ENCODE measurements at regions not wholly inside any gene's neighbourhood (a gene's known extent, or its start where the extent isn't known, plus 50 kb on each side); places are given as distances from the start of the nearest gene placed in this dataset.
"Not testable (repeated sequence)": the region's sequence is repeated elsewhere in the genome, so short reads cannot be mapped to it uniquely, and the experiment has no call there.

DNA sequence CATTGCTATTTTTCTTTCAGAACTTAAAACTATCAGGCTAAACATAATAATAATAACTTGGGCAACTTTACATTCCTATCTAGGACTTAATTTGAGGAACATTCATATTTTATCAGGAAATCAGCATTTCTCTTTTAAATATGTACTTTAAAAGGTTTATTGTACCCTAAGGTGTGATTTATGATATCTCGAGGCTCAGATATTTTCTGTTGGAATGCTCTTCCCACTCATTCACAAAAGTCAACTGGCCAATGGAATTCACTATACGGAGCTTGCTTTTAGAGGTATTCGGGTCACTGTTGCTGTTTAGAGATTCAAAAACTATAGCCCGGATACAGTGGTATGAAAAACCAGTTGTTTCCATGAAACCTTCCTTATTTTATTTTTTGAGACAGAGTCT is 328.3 kb downstream of the GBA3 start:
- no peak overlapping the region for H3T11ph ChIP-seq (ENCODE audit: low read length)
- no peak for DNase-seq
- H3K4me1 ChIP-seq (ENCODE audit: insufficient read depth, low read length), result no peaks in the 10 kb centered on the region
- H2AK5ac ChIP-seq (ENCODE audit: insufficient read length, low read length), result no peak overlapping the region
- no peaks in the 10 kb centered on the region for H3K79me2 ChIP-seq (ENCODE audit: insufficient read depth, low read length)
- no peak overlapping the region for H2BK15ac ChIP-seq (ENCODE audit: low read depth, low read length)
- H4K91ac ChIP-seq (ENCODE audit: insufficient read length, low read depth, low read length), result no peak overlapping the region
- Mint-ChIP-seq H3K9me3 (no peaks in the 10 kb centered on the region), H3K27me3 (ENCODE audit: low read depth) (no peaks in the 10 kb centered on the region), H3K36me3 (ENCODE audit: insufficient read depth in 1 of 3, low read depth in 3 of 3) (no peaks in the 10 kb centered on the region; a peak in 1 of 7 replicates), H3K4me3 (no peak overlapping the region), H3K27ac (no peak overlapping the region), H3K4me1 (peaks cover 6 to 7% of the 10 kb centered on the region in 2 experiments; a peak in 3 of 4 replicates)
- H4K8ac ChIP-seq (replicated peaks; ENCODE audit: insufficient read length, low read depth, low read length), result no peak overlapping the region
- no peak overlapping the region for H2BK12ac ChIP-seq (ENCODE audit: insufficient read length, low read depth, low read length)
- no peak overlapping the region for H3K56ac ChIP-seq (ENCODE audit: insufficient read length, low read depth, low read length)
- H3K23me2 ChIP-seq (ENCODE audit: insufficient read length, low read depth, low read length, poor library complexity, severe bottlenecking), result no peaks in the 10 kb centered on the region
- no peak overlapping the region for H2BK5ac ChIP-seq (ENCODE audit: insufficient read length, low read length)
- no peak overlapping the region for H2BK20ac ChIP-seq (ENCODE audit: low read depth, low read length, poor library complexity, severe bottlenecking)
- H4K5ac ChIP-seq (ENCODE audit: insufficient read length, low read depth, low read length), result no peak overlapping the region
- H3K18ac ChIP-seq (ENCODE audit: insufficient read length, low read depth, low read length), result no peak overlapping the region
- H3K79me1 ChIP-seq (ENCODE audit: insufficient read depth, low read depth, low read length, poor library complexity, severe bottlenecking), result no peaks in the 10 kb centered on the region
- no peak overlapping the region for H2BK120ac ChIP-seq (ENCODE audit: low read depth, low read length, poor library complexity, severe bottlenecking)
- H3K27me3 ChIP-seq (ENCODE audit: insufficient read depth, low read length), result no peaks in the 10 kb centered on the region
- no peak overlapping the region for H3K4me2 ChIP-seq (ENCODE audit: insufficient read depth, insufficient read length, low read length)
- no peaks in the 10 kb centered on the region for H4K20me1 ChIP-seq (ENCODE audit: control insufficient read depth, insufficient read depth, insufficient read length)
- TF ChIP-seq, protein P1, sequence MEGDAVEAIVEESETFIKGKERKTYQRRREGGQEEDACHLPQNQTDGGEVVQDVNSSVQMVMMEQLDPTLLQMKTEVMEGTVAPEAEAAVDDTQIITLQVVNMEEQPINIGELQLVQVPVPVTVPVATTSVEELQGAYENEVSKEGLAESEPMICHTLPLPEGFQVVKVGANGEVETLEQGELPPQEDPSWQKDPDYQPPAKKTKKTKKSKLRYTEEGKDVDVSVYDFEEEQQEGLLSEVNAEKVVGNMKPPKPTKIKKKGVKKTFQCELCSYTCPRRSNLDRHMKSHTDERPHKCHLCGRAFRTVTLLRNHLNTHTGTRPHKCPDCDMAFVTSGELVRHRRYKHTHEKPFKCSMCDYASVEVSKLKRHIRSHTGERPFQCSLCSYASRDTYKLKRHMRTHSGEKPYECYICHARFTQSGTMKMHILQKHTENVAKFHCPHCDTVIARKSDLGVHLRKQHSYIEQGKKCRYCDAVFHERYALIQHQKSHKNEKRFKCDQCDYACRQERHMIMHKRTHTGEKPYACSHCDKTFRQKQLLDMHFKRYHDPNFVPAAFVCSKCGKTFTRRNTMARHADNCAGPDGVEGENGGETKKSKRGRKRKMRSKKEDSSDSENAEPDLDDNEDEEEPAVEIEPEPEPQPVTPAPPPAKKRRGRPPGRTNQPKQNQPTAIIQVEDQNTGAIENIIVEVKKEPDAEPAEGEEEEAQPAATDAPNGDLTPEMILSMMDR (conservative IDR thresholded peaks at IDR 0.05), result no peak
- H3K27ac ChIP-seq (ENCODE audit: insufficient read length, low read depth, low read length), result no peak overlapping the region
- no peaks in the 10 kb centered on the region for H3K9me3 ChIP-seq (ENCODE audit: control insufficient read depth, low read depth, low read length)
- H2AFZ ChIP-seq (ENCODE audit: low read length), result no peak overlapping the region
- H3K14ac ChIP-seq (ENCODE audit: insufficient read depth, low read length), result no peak overlapping the region
- no CpG with 5 or more reads among the region's 4 CpGs for WGBS (ENCODE audit: extremely low coverage, insufficient read length, low lambda C conversion rate)
- H3K4ac ChIP-seq (ENCODE audit: low read depth, low read length), result no peak overlapping the region
- H3K23ac ChIP-seq (ENCODE audit: insufficient read length, low read depth, low read length), result no peak overlapping the region
- H3K9ac ChIP-seq (ENCODE audit: extremely low read depth, insufficient read length, low read length), result no peak overlapping the region

DNA sequence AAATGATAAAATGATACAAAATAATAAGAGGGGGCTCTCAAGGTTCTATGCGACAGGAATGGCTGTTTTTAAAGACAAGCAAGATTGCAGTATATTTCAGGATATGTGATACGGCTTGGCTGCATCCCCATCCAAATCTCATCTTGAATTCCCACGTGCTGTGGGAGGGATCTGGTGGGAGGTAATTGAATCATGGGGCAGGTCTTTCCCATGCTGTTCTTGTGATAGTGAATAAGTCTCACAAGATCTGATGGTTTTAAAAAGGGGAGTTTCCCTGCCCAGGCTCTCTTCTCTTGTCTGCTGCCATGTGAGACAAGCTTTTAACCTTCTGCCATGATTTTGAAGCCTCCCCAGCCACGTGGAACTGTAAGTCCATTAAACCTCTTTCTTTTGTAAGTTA is 327.7 kb downstream of the GBA3 start:
- not testable (repeated sequence) for H3K4me1 ChIP-seq (ENCODE audit: insufficient read depth, low read length); H3K27ac Mint-ChIP-seq; H2BK20ac ChIP-seq (ENCODE audit: low read depth, low read length, poor library complexity, severe bottlenecking); H3K27me3 ChIP-seq (ENCODE audit: insufficient read depth, low read length); H3K18ac ChIP-seq (ENCODE audit: insufficient read length, low read depth, low read length); H3K79me1 ChIP-seq (ENCODE audit: insufficient read depth, low read depth, low read length, poor library complexity, severe bottlenecking); H4K8ac ChIP-seq (replicated peaks; ENCODE audit: insufficient read length, low read depth, low read length); H4K20me1 ChIP-seq (ENCODE audit: control insufficient read depth, insufficient read depth, insufficient read length); H3K9me3 Mint-ChIP-seq; H3K27me3 Mint-ChIP-seq (ENCODE audit: low read depth); H3K56ac ChIP-seq (ENCODE audit: insufficient read length, low read depth, low read length); H3K23ac ChIP-seq (ENCODE audit: insufficient read length, low read depth, low read length); H3T11ph ChIP-seq (ENCODE audit: low read length); H3K9ac ChIP-seq (ENCODE audit: extremely low read depth, insufficient read length, low read length); H3K36me3 Mint-ChIP-seq (ENCODE audit: insufficient read depth in 1 of 3, low read depth in 3 of 3); H3K79me2 ChIP-seq (ENCODE audit: insufficient read depth, low read length); H3K4ac ChIP-seq (ENCODE audit: low read depth, low read length); H2AFZ ChIP-seq (ENCODE audit: low read length); DNase-seq; H2BK12ac ChIP-seq (ENCODE audit: insufficient read length, low read depth, low read length); H2BK15ac ChIP-seq (ENCODE audit: low read depth, low read length); H3K4me3 Mint-ChIP-seq; H2BK5ac ChIP-seq (ENCODE audit: insufficient read length, low read length); H3K14ac ChIP-seq (ENCODE audit: insufficient read depth, low read length); H3K4me1 Mint-ChIP-seq; H2BK120ac ChIP-seq (ENCODE audit: low read depth, low read length, poor library complexity, severe bottlenecking); H4K91ac ChIP-seq (ENCODE audit: insufficient read length, low read depth, low read length); H2AK5ac ChIP-seq (ENCODE audit: insufficient read length, low read length); H3K27ac ChIP-seq (ENCODE audit: insufficient read length, low read depth, low read length); H3K23me2 ChIP-seq (ENCODE audit: insufficient read length, low read depth, low read length, poor library complexity, severe bottlenecking); H3K9me3 ChIP-seq (ENCODE audit: control insufficient read depth, low read depth, low read length); H3K4me2 ChIP-seq (ENCODE audit: insufficient read depth, insufficient read length, low read length); H4K5ac ChIP-seq (ENCODE audit: insufficient read length, low read depth, low read length)
- no CpG with 5 or more reads among the region's 4 CpGs for WGBS (ENCODE audit: extremely low coverage, insufficient read length, low lambda C conversion rate)
